Vagina (tissue), 2 donors: ENCODE measurements at regions not wholly inside any gene's neighbourhood (a gene's known extent, or its start where the extent isn't known, plus 50 kb on each side); places are given as distances from the start of the nearest gene placed in this dataset.

Source experiments
- CTCF ChIP-seq, 3 experiments: fragments of 450-650 bp in 2 of 3; fragments of 200-600 bp in 1 of 3; sonication (generic) in 1 of 3; IDR thresholded peaks; one replicate each; pipeline ENCODE4 v1.5.1; 2017 to 2019; ENCODE audit warnings: antibody characterized with exemption in 3 of 3, mild to moderate bottlenecking in 2 of 3, moderate library complexity in 2 of 3
- POLR2A ChIP-seq, 2 donors: fragments of 450-650 bp; IDR thresholded peaks; one replicate each; pipeline ENCODE4 v1.6.1; 2017; ENCODE audit warnings: antibody characterized with exemption in 2 of 2, mild to moderate bottlenecking in 2 of 2, moderate library complexity in 2 of 2
- POLR2AphosphoS5 ChIP-seq, 2 donors: sonication (generic); formaldehyde crosslinking; IDR thresholded peaks; one replicate each; pipeline ENCODE4 v1.9.0; 2017; ENCODE audit warnings: antibody characterized with exemption in 2 of 2, mild to moderate bottlenecking in 2 of 2, low read depth in 1 of 2; ENCODE audit not compliant: insufficient read depth in 1 of 2

- TF ChIP-seq CTCF (IDR thresholded peaks at IDR 0.05) (no peak), POLR2A (IDR thresholded peaks at IDR 0.05) (no peak), POLR2AphosphoS5 (IDR thresholded peaks at IDR 0.05; ENCODE audit: insufficient read depth in 1 of 2, low read depth in 1 of 2) (no peak)
Measured at GRCh38 chr5:166624573-166624972, 1666.9 kb upstream of the WWC1 start.
